Endothelial cell of umbilical vein (primary cell): ENCODE measurements at regions not wholly inside any gene's neighbourhood (a gene's known extent, or its start where the extent isn't known, plus 50 kb on each side); places are given as distances from the start of the nearest gene placed in this dataset.

Experiments
- BruUV-seq: library from RNA; stranded (reverse); fragments of 400-500 nt; replicated peaks from 2 replicates; lab custom pipeline; 2021; lab: Mats Ljungman, UMichigan
- CTCF ChIA-PET: fragments of 300-600, 350-600 bp; sonication (Branson Sonifier 250); formaldehyde crosslinking; loops from one replicate; lab custom pipeline; 2021; ENCODE audit warnings: antibody characterized with exemption, inconsistent platforms; lab: Charles Lee
- POLR2A ChIA-PET: fragments of 300-600, 350-600 bp; sonication (Branson Sonifier 250); formaldehyde crosslinking; loops from one replicate; lab custom pipeline; 2021; ENCODE audit warnings: antibody characterized with exemption, inconsistent platforms; lab: Charles Lee
- DNase-seq: peaks from one replicate; pipeline ENCODE4 v3.0.0-alpha.2; 2011; ENCODE audit warnings: low read depth, low spot score
- FAIRE-seq: peaks from 2 replicates; lab custom pipeline; 2011; peaks lifted over from hg19 to GRCh38; lab: Jason Lieb, UNC
- H2AFZ ChIP-seq: 2 replicates; pipeline ENCODE4 v1.6.0; 2012; ENCODE audit warnings: low read depth, low read length, control low read depth, inconsistent platforms
- H3K27ac ChIP-seq: 2 replicates; pipeline ENCODE4 v1.5.1; 2011; ENCODE audit warnings: low read depth, mild to moderate bottlenecking, control low read depth, low read length, moderate library complexity; ENCODE audit not compliant: insufficient read depth
- H3K27me3 ChIP-seq, 2 experiments: 2 replicates each; pipeline versions ENCODE4 v1.6.0 to v1.6.1; 2011; ENCODE audit warnings: low read length in 2 of 2, mixed read lengths in 1 of 2; ENCODE audit not compliant: control insufficient read depth in 2 of 2, insufficient read depth in 2 of 2
- H3K36me3 ChIP-seq, 2 experiments: 2 replicates in 1 of 2; 3 replicates in 1 of 2; pipeline ENCODE4 v1.5.1; 2011; ENCODE audit warnings: low read length in 2 of 2, mild to moderate bottlenecking in 1 of 2, moderate library complexity in 1 of 2; ENCODE audit not compliant: control insufficient read depth in 2 of 2, insufficient read depth in 2 of 2; ENCODE audit errors: extremely low read depth in 1 of 2
- H3K4me1 ChIP-seq: 3 replicates; pipeline ENCODE4 v1.5.1; 2011; ENCODE audit warnings: mild to moderate bottlenecking, low read length; ENCODE audit not compliant: control insufficient read depth, insufficient read depth; ENCODE audit errors: extremely low read depth
- H3K4me2 ChIP-seq: 2 replicates; pipeline ENCODE4 v1.6.1; 2011; ENCODE audit warnings: low read length, control low read depth, mixed read lengths; ENCODE audit not compliant: insufficient read depth
- H3K4me3 ChIP-seq, 3 experiments: fragments of 200-600 bp in 1 of 3; sonication (generic), shearing (Covaris generic) in 1 of 3; replicated peaks in 1 of 3; 2 replicates each; pipeline ENCODE4 v1.5.1; 2011 to 2016; ENCODE audit warnings: control low read depth in 3 of 3, low read length in 3 of 3, mild to moderate bottlenecking in 2 of 3, inconsistent platforms in 1 of 3, low read depth in 1 of 3, moderate library complexity in 1 of 3; ENCODE audit not compliant: insufficient read depth in 1 of 3
- H3K79me2 ChIP-seq: 2 replicates; pipeline ENCODE4 v1.6.0; 2012; ENCODE audit warnings: low read length, inconsistent platforms; ENCODE audit not compliant: control insufficient read depth, insufficient read depth
- H3K9ac ChIP-seq: replicated peaks from 2 replicates; pipeline ENCODE3; 2011; ENCODE audit warnings: low read length, control low read depth; ENCODE audit not compliant: insufficient read depth; ENCODE audit errors: extremely low read depth
- H3K9me1 ChIP-seq: replicated peaks from 3 replicates; pipeline ENCODE4 v1.6.0; 2011; ENCODE audit warnings: mild to moderate bottlenecking, low read length; ENCODE audit not compliant: control insufficient read depth, insufficient read depth; ENCODE audit errors: extremely low read depth
- H3K9me3 ChIP-seq: replicated peaks from 2 replicates; pipeline ENCODE4 v1.5.1; 2012; ENCODE audit warnings: low read length, inconsistent platforms; ENCODE audit not compliant: control insufficient read depth, insufficient read depth
- H4K20me1 ChIP-seq: replicated peaks from 2 replicates; pipeline ENCODE3; 2011; ENCODE audit warnings: mild to moderate bottlenecking, low read length; ENCODE audit not compliant: control insufficient read depth, insufficient read depth; ENCODE audit errors: extremely low read depth
- EZH2 ChIP-seq: IDR thresholded peaks from 2 replicates; pipeline ENCODE4 v1.6.1; 2012; ENCODE audit warnings: borderline replicate concordance, low read depth, mild to moderate bottlenecking, moderate library complexity, low read length, inconsistent platforms; ENCODE audit not compliant: severe bottlenecking
- FOS ChIP-seq: IDR thresholded peaks from 2 replicates; pipeline ENCODE4 v1.6.1; 2011; ENCODE audit warnings: mild to moderate bottlenecking, low read length, moderate library complexity, borderline replicate concordance; ENCODE audit not compliant: insufficient read depth
- GATA2 ChIP-seq: IDR thresholded peaks from 2 replicates; pipeline ENCODE4 v1.7.0; 2011; ENCODE audit warnings: low read depth, mild to moderate bottlenecking, moderate library complexity, mixed read lengths, low read length; ENCODE audit not compliant: insufficient read length, insufficient read depth
- JUN ChIP-seq: IDR thresholded peaks from 2 replicates; pipeline ENCODE4 v1.6.1; 2011; ENCODE audit warnings: borderline replicate concordance, low read depth; ENCODE audit not compliant: insufficient read length, insufficient read depth
- MAX ChIP-seq: IDR thresholded peaks from 2 replicates; pipeline ENCODE4 v1.6.1; 2011; ENCODE audit not compliant: insufficient read depth, insufficient read length
- MYC ChIP-seq: IDR thresholded peaks from one replicate; pipeline ENCODE4 v1.6.1; 2011; ENCODE audit warnings: mild to moderate bottlenecking, low read depth, low read length
- dilution Hi-C: fragments of 300-500 bp; cut with MboI; formaldehyde crosslinking; loops from one replicate; pipeline ENCODE4 v1.15.0; 2019; ENCODE audit warnings: low sequenced_read_pairs; ENCODE audit not compliant: extremely low pct_ligation_motif_present
- intact Hi-C: fragments of 100-400 bp; cut with micrococcal nuclease; formaldehyde crosslinking; loops from one replicate; pipeline ENCODE4 v1.10.0; 2022
- TF ChIP-seq, protein P1 (sequence below), 2 donors: IDR thresholded peaks; 1 replicate in 1 of 2; 2 replicates in 1 of 2; pipeline ENCODE4 v1.5.1; 2011; ENCODE audit warnings: low read length in 2 of 2, mild to moderate bottlenecking in 2 of 2, moderate library complexity in 2 of 2, control low read depth in 1 of 2, inconsistent platforms in 1 of 2, low read depth in 1 of 2; ENCODE audit not compliant: insufficient read depth in 1 of 2; ENCODE audit errors: extremely low read depth in 1 of 2

GRCh38 chr2:888211-888801, 62.3 kb upstream of the SNTG2 start:
- Histone ChIP-seq H3K27me3 (no peaks in the 10 kb centered on the region), H3K4me2 (no peak overlapping the region), H3K4me3 (no peak overlapping the region), H2AFZ (no peak overlapping the region), H3K79me2 (no peaks in the 10 kb centered on the region), H3K36me3 (no peaks in the 10 kb centered on the region), H3K4me1 (no peaks in the 10 kb centered on the region), H3K27ac (no peak overlapping the region), H3K9ac (no peak overlapping the region), H4K20me1 (no peaks in the 10 kb centered on the region), H3K9me3 (peaks cover 7% of the 10 kb centered on the region), H3K9me1 (no peaks in the 10 kb centered on the region)
- dilution Hi-C loops (no loop called here), intact Hi-C loops (no loop called here)
- BruUV-seq: no TSS peak
- no peak for FAIRE-seq
- CTCF ChIA-PET: no interaction called here
- TF ChIP-seq FOS (no peak), GATA2 (no peak), MYC (no peak), MAX (no peak), JUN (no peak), EZH2 (no peak)
- TF ChIP-seq, protein P1, sequence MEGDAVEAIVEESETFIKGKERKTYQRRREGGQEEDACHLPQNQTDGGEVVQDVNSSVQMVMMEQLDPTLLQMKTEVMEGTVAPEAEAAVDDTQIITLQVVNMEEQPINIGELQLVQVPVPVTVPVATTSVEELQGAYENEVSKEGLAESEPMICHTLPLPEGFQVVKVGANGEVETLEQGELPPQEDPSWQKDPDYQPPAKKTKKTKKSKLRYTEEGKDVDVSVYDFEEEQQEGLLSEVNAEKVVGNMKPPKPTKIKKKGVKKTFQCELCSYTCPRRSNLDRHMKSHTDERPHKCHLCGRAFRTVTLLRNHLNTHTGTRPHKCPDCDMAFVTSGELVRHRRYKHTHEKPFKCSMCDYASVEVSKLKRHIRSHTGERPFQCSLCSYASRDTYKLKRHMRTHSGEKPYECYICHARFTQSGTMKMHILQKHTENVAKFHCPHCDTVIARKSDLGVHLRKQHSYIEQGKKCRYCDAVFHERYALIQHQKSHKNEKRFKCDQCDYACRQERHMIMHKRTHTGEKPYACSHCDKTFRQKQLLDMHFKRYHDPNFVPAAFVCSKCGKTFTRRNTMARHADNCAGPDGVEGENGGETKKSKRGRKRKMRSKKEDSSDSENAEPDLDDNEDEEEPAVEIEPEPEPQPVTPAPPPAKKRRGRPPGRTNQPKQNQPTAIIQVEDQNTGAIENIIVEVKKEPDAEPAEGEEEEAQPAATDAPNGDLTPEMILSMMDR (IDR thresholded peaks at IDR 0.05; ENCODE audit: extremely low read depth in 1 of 2, insufficient read depth in 1 of 2, low read depth in 1 of 2, low read length in 2 of 2): no peak
- POLR2A ChIA-PET: no interaction called here
- DNase-seq: no peak
